Lower lobe of right lung (tissue), 2 donors: ENCODE measurements at regions not wholly inside any gene's neighbourhood (a gene's known extent, or its start where the extent isn't known, plus 50 kb on each side); places are given as distances from the start of the nearest gene placed in this dataset.

Experiments
- ATAC-seq, 2 donors: fragments of 200-7000 bp; cut with Tn5 transposase; one replicate each; pipeline ENCODE4 v1.9.1; 2020 to 2022; ENCODE audit warnings: mild to moderate bottlenecking in 2 of 2, moderate library complexity in 2 of 2
- DNase-seq: peaks from one replicate; pipeline ENCODE4 v3.0.0-alpha.2; 2020
- H3K27ac ChIP-seq: fragments of 200-600 bp; one replicate; pipeline ENCODE4 v1.8.0; 2022
- H3K27me3 ChIP-seq: fragments of 200-600 bp; one replicate; pipeline ENCODE4 v1.8.0; 2022; ENCODE audit warnings: low read depth
- H3K36me3 ChIP-seq: fragments of 200-600 bp; one replicate; pipeline ENCODE4 v1.8.0; 2022; ENCODE audit warnings: mild to moderate bottlenecking
- H3K4me1 ChIP-seq: fragments of 200-600 bp; one replicate; pipeline ENCODE4 v1.8.0; 2022
- H3K4me3 ChIP-seq: fragments of 200-600 bp; one replicate; pipeline ENCODE4 v1.8.0; 2022; ENCODE audit warnings: mild to moderate bottlenecking
- H3K9me3 ChIP-seq: fragments of 200-600 bp; one replicate; pipeline ENCODE4 v1.8.0; 2022
- CTCF ChIP-seq: fragments of 200-600 bp; IDR thresholded peaks from one replicate; pipeline ENCODE4 v1.8.0; 2022; ENCODE audit warnings: antibody characterized with exemption, mild to moderate bottlenecking
- intact Hi-C: fragments of 100-400 bp; cut with DNase I; formaldehyde crosslinking; loops from one replicate; pipeline ENCODE4 v1.11.0; 2022
- donor health status: DM: no; HTN: yes; CAD: no; lungs with severe emphysema.

- Histone ChIP-seq H3K4me3 (no peak overlapping the region), H3K9me3 (no peaks in the 10 kb centered on the region), H3K27ac (no peak overlapping the region), H3K36me3 (no peaks in the 10 kb centered on the region), H3K27me3 (no peaks in the 10 kb centered on the region), H3K4me1 (no peaks in the 10 kb centered on the region)
- ATAC-seq = no peak
- intact Hi-C loops = no loop called here
- no peak for TF ChIP-seq CTCF
- no peak for DNase-seq
Observed at GRCh38 chr7:42392826-42393225, 155.8 kb upstream of the GLI3 start.

- intact Hi-C loops = no loop called here
Observed at GRCh38 chr7:42389697-42390096, 152.7 kb upstream of the GLI3 start.

GRCh38 chr7:42385912-42386311 lies 148.9 kb upstream of the GLI3 start:
- intact Hi-C loops = no loop called here
- H3K4me1 ChIP-seq = no peaks in the 10 kb centered on the region
- ATAC-seq (no peak), DNase-seq (no peak)
- no peak overlapping the region for H3K4me3 ChIP-seq
- H3K27me3 ChIP-seq = no peaks in the 10 kb centered on the region
- H3K9me3 ChIP-seq = no peaks in the 10 kb centered on the region
- no peak for TF ChIP-seq CTCF
- no peak overlapping the region for H3K27ac ChIP-seq
- no peaks in the 10 kb centered on the region for H3K36me3 ChIP-seq

More at GRCh38 chr7:42389697-42390096, 152.7 kb upstream of the GLI3 start:
- DNase-seq = no peak
- TF ChIP-seq CTCF = no peak
- Histone ChIP-seq H3K27me3 (no peaks in the 10 kb centered on the region), H3K36me3 (no peaks in the 10 kb centered on the region), H3K4me3 (no peak overlapping the region), H3K27ac (no peak overlapping the region), H3K9me3 (no peaks in the 10 kb centered on the region), H3K4me1 (no peaks in the 10 kb centered on the region)
- ATAC-seq = no peak

- Histone ChIP-seq H3K27me3 (no peaks in the 10 kb centered on the region), H3K27ac (no peak overlapping the region), H3K9me3 (no peaks in the 10 kb centered on the region), H3K36me3 (no peaks in the 10 kb centered on the region), H3K4me1 (no peaks in the 10 kb centered on the region), H3K4me3 (no peak overlapping the region)
- ATAC-seq (no peak), DNase-seq (no peak)
- intact Hi-C loops = no loop called here
- no peak for TF ChIP-seq CTCF
Observed at GRCh38 chr7:42381161-42381560, 144.2 kb upstream of the GLI3 start.

GRCh38 chr7:42380401-42380800 lies 143.4 kb upstream of the GLI3 start:
- no peaks in the 10 kb centered on the region for H3K27me3 ChIP-seq
- no peak overlapping the region for H3K27ac ChIP-seq
- H3K9me3 ChIP-seq = no peaks in the 10 kb centered on the region
- H3K36me3 ChIP-seq = no peaks in the 10 kb centered on the region
- H3K4me1 ChIP-seq = no peaks in the 10 kb centered on the region
- DNase-seq (no peak), ATAC-seq (no peak)
- no peak for TF ChIP-seq CTCF
- no peak overlapping the region for H3K4me3 ChIP-seq
- intact Hi-C loops = no loop called here

- Histone ChIP-seq H3K36me3 (no peaks in the 10 kb centered on the region), H3K4me1 (no peaks in the 10 kb centered on the region), H3K27me3 (no peaks in the 10 kb centered on the region), H3K9me3 (no peaks in the 10 kb centered on the region), H3K27ac (no peak overlapping the region), H3K4me3 (no peak overlapping the region)
- ATAC-seq (no peak), DNase-seq (no peak)
- TF ChIP-seq CTCF = no peak
- intact Hi-C loops = no loop called here
Observed at GRCh38 chr7:42378149-42378548, 141.1 kb upstream of the GLI3 start.
